ENCODE measurements at regions not wholly inside any gene's neighbourhood (a gene's known extent, or its start where the extent isn't known, plus 50 kb on each side); places are given as distances from the start of the nearest gene placed in this dataset.

DNA sequence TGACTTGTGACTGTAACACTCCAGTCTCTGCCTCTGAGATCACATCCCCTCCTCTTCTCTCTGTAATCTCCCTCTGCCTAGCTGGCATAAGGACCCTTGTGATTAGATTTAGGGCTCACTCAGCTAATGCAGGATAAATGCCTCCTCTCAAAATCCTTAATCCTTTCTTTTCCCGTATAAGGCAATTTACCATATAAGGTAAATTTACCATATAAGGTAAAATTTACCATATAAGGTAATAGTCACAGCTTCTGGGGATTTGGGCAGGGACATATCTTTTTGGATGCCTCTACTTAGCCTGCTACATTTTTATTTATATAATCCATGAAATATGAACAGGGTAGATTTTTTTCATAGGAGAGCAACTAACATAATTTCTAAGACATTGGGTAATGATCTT, 318.0 kb upstream of the PUM3 start:
- H3K4me3 ChIP-seq, result no peak overlapping the region
- H3K9me3 ChIP-seq, result no peaks in the 10 kb centered on the region
- TF ChIP-seq CTCF (IDR thresholded peaks at IDR 0.05), result no peak
- intact Hi-C loops (cut with DNase I), result no loop called here
- no peak overlapping the region for H3K27ac ChIP-seq
- ATAC-seq, result no peak
- peaks cover 0 to 5% of the 10 kb centered on the region in 2 donors for H3K27me3 ChIP-seq
- DNase-seq, result no peak
- no peaks in the 10 kb centered on the region for H3K4me1 ChIP-seq
- H3K36me3 ChIP-seq, result no peaks in the 10 kb centered on the region

DNA sequence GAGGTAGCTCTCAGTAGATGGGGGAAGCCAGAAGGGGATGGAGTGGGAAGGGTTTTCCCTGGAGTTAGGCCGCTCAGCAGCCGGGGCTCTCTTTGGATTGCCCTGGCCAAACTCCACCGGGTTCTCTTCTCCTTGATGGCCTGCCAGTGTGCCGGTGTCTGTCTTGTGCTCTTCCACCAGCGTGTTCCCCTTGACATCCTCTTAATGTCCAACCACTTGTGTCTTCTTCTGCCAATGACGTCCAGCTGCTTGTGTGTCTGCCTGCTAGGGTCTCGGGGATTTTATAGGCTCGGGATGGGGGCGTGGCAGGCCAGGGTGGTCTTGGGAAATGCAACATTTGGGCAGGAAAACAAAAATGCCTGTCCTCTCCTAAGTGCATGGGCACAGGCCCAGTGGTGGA, 313.1 kb upstream of the PUM3 start:
- no peaks in the 10 kb centered on the region for H3K9me3 ChIP-seq
- no peaks in the 10 kb centered on the region for H3K27me3 ChIP-seq
- H3K36me3 ChIP-seq, result no peaks in the 10 kb centered on the region
- H3K27ac ChIP-seq, result no peak overlapping the region
- ATAC-seq, result no peak
- H3K4me1 ChIP-seq, result no peaks in the 10 kb centered on the region
- DNase-seq, result no peak
- no peak overlapping the region for H3K4me3 ChIP-seq
- intact Hi-C loops (cut with DNase I), result no loop called here
- TF ChIP-seq CTCF (IDR thresholded peaks at IDR 0.05), result no peak

DNA sequence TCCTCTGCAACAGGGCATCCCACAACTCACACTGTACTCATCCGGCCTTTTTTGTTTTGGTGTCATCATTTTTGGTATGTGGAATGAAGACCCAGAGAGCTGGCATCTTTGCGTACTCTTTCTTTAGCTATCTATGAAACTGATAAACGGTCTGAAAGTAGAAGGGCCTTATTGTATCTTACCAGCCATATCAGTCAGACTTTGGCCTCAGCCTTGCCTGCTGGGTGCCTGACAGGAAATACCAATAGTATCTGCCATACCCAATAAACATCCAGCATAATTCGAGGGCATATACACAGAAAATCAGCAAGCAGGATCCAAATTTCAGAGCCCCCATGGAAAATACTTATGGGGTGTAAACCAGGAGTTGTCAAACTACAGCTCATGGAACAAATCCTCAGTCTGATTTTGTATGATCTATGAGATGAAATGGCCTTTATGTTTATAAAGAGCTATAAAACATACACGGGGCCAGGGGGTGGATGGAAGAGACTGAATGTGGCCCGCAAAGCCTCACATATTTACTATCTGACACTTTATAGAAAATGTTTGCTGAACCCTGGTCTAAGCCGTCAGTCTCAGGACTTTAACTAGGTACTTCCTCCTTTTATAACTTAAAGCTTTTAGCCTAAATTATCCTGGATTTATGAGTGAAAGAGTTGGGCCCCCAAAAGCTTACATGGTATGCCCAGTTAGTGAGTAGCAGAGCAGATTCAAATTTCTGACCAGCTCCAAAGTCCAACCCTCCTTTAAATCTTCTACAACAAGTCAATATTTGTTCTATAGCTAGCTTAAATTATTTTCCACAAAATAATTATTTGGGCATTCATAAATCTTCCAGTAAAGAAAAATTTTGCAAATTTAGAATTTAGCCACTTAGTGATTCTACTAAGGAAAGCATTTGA, 308.0 kb upstream of the PUM3 start:
- no peak for TF ChIP-seq CTCF (IDR thresholded peaks at IDR 0.05)
- no peaks in the 10 kb centered on the region for H3K36me3 ChIP-seq
- intact Hi-C loops (cut with DNase I), result no loop called here
- H3K27me3 ChIP-seq, result no peaks in the 10 kb centered on the region
- no peak for DNase-seq
- no peak for ATAC-seq
- no peak overlapping the region for H3K4me3 ChIP-seq
- no peak overlapping the region for H3K27ac ChIP-seq
- H3K9me3 ChIP-seq, result no peaks in the 10 kb centered on the region
- no peaks in the 10 kb centered on the region for H3K4me1 ChIP-seq

DNA sequence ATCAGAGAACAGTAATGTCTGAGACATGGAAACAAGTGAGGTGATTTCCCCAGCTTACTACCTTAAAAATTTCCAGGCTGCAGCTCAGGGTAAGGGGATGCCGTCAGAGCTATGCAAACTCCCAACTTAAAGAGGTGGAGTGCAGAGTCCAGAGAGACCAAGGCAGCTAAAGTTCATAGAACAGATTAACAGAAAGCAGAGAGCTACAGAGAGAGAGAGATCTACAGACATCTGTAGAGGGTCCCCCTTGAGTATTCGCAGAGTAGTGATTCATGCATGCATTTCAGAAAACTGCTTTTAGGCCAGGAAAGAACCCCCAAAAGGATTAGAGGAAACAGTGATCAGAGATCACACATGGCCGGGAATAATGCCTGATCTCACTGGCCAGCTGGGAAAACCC, 306.2 kb upstream of the PUM3 start:
- Histone ChIP-seq H3K9me3 (no peaks in the 10 kb centered on the region), H3K27me3 (no peaks in the 10 kb centered on the region), H3K27ac (no peak overlapping the region), H3K4me3 (no peak overlapping the region), H3K36me3 (no peaks in the 10 kb centered on the region), H3K4me1 (no peaks in the 10 kb centered on the region)
- intact Hi-C loops (cut with DNase I), result no loop called here
- DNase-seq (no peak), ATAC-seq (no peak)
- TF ChIP-seq CTCF (IDR thresholded peaks at IDR 0.05), result no peak

DNA sequence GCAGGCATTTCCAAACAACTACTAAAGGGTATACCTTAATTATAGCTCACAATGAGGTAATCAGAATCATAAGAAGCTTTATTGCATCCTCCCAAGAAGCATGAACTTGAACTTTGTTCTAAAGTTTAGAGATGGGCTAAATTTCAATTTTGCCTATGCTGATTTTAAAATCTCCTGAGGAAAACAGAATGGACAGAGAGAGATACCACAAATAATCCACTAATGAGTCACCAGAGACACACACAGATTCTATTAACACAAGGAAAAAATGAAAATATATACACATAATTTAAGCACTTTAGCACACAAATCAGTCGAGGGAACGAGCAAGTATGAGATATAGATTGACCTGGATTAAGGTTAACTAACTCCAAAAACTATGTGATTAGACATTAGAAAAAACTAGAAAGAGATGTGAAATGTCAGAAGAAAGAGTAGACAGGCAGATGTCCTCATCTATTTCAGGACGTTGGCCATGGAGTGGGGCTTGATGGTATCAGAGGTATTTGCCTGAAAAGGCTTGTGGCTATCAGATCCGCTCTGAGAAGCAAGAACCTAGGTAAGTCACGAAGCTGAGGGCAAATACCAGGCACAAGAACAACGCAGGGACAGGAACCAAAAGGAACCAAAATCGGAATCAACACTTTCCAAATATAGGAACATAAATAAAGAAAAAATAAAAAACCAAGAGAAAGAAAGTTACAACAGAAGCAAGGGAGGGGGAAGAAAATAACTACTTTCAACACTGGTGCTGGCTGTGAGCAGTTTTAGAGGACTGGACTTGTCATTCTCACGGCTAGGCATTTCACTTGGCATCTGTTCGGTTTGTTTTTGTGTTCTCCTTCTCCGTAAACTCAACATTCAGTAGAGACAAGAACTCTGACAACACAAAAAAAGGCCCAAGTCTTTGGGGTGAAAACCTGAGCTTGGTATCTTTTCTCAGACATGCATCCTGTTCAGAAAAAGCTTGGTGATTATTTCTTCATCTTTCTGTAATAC, 294.6 kb upstream of the PUM3 start:
- TF ChIP-seq CTCF (IDR thresholded peaks at IDR 0.05), result no peak
- H3K27me3 ChIP-seq, result no peaks in the 10 kb centered on the region
- H3K4me3 ChIP-seq, result no peak overlapping the region
- H3K36me3 ChIP-seq, result no peaks in the 10 kb centered on the region
- H3K9me3 ChIP-seq, result no peaks in the 10 kb centered on the region
- intact Hi-C loops (cut with DNase I), result no loop called here
- H3K4me1 ChIP-seq, result no peaks in the 10 kb centered on the region
- no peak overlapping the region for H3K27ac ChIP-seq
- ATAC-seq (no peak), DNase-seq (no peak)

Data from left lung (tissue), 4 donors.